HG03103 (cell line): ENCODE measurements at regions not wholly inside any gene's neighbourhood (a gene's known extent, or its start where the extent isn't known, plus 50 kb on each side); places are given as distances from the start of the nearest gene placed in this dataset.

Experiments
- ATAC-seq: cut with Tn5 transposase; IDR thresholded peaks from one replicate; pipeline ENCODE4 v1.9.1; 2021; ENCODE audit warnings: low read depth; ENCODE audit not compliant: unreplicated experiment

GRCh38 chr7:24341691-24342413 lies 57.9 kb downstream of the NPY start:
- ATAC-seq = no peak

- no peak for ATAC-seq
Measured at GRCh38 chr7:24343614-24344013, 59.6 kb downstream of the NPY start.

GRCh38 chr7:24346129-24346528 lies 62.1 kb downstream of the NPY start:
- no peak for ATAC-seq

GRCh38 chr7:24346716-24347115 lies 62.7 kb downstream of the NPY start:
- no peak for ATAC-seq

- no peak for ATAC-seq
Measured at GRCh38 chr7:24349339-24349738, 65.3 kb downstream of the NPY start.

- ATAC-seq = no peak
Measured at GRCh38 chr7:24354456-24354855, 70.5 kb downstream of the NPY start.

- ATAC-seq = no peak
Measured at GRCh38 chr7:24356718-24357386, 72.9 kb downstream of the NPY start.

- ATAC-seq = no peak
Measured at GRCh38 chr7:24361001-24361400, 77.0 kb downstream of the NPY start.

GRCh38 chr7:24365606-24366005 lies 81.6 kb downstream of the NPY start:
- ATAC-seq = no peak

- ATAC-seq = no peak
Measured at GRCh38 chr7:24366876-24367275, 82.9 kb downstream of the NPY start.

GRCh38 chr7:24368161-24368560 lies 84.2 kb downstream of the NPY start:
- ATAC-seq = no peak

GRCh38 chr7:24370541-24370940 lies 86.6 kb downstream of the NPY start:
- ATAC-seq = no peak

- ATAC-seq = no peak
Measured at GRCh38 chr7:24372961-24373955, 89.3 kb downstream of the NPY start.

GRCh38 chr7:24378871-24379616 lies 95.1 kb downstream of the NPY start:
- no peak for ATAC-seq

GRCh38 chr7:24381894-24382505 lies 98.0 kb downstream of the NPY start:
- peak; percentile 77 for ATAC-seq

GRCh38 chr7:24383055-24383454 lies 99.1 kb downstream of the NPY start:
- no peak for ATAC-seq

- ATAC-seq = no peak
Measured at GRCh38 chr7:24384362-24385030, 100.5 kb downstream of the NPY start.

- ATAC-seq = no peak
Measured at GRCh38 chr7:24388212-24388611, 104.2 kb downstream of the NPY start.

- no peak for ATAC-seq
Measured at GRCh38 chr7:24390376-24391157, 106.6 kb downstream of the NPY start.
